Right lobe of liver (tissue), 6 donors: ENCODE measurements at regions not wholly inside any gene's neighbourhood (a gene's known extent, or its start where the extent isn't known, plus 50 kb on each side); places are given as distances from the start of the nearest gene placed in this dataset.

Source experiments
- ATAC-seq, 4 donors: fragments of 200-7000 bp; cut with Tn5 transposase; one replicate each; pipeline ENCODE4 v1.9.1; 2020; ENCODE audit warnings: mild to moderate bottlenecking in 4 of 4, moderate library complexity in 4 of 4
- DNase-seq, 3 donors: peaks; one replicate each; pipeline ENCODE4 v3.0.0-alpha.2; 2020
- H3K27ac ChIP-seq, 3 donors: fragments of 200-600 bp; one replicate each; pipeline ENCODE4 v1.8.0; 2022
- H3K27me3 ChIP-seq, 2 donors: fragments of 200-600 bp; one replicate each; pipeline ENCODE4 v1.8.0; 2022
- H3K36me3 ChIP-seq, 4 donors: fragments of 200-600 bp; sonication (generic) in 1 of 4; one replicate each; pipeline versions ENCODE4 v1.5.1 to v1.8.0; 2017 to 2022; ENCODE audit warnings: control low read depth in 1 of 4
- H3K4me1 ChIP-seq, 4 donors: fragments of 200-600 bp; sonication (generic) in 1 of 4; one replicate each; pipeline versions ENCODE4 v1.5.1 to v1.8.0; 2017 to 2022; ENCODE audit warnings: control low read depth in 1 of 4
- H3K4me3 ChIP-seq, 3 donors: fragments of 200-600 bp; one replicate each; pipeline ENCODE4 v1.8.0; 2022
- H3K9me3 ChIP-seq, 4 donors: fragments of 200-600 bp; sonication (generic) in 1 of 4; one replicate each; pipeline versions ENCODE4 v1.5.1 to v1.8.0; 2017 to 2022; ENCODE audit warnings: control low read depth in 1 of 4
- POLR2A ChIP-seq: fragments of 450-650 bp; IDR thresholded peaks from one replicate; pipeline ENCODE4 v1.6.1; 2017; ENCODE audit warnings: antibody characterized with exemption, mild to moderate bottlenecking
- WGBS: methylation state at CpG from one replicate; pipeline ENCODE4 v1.1.6; 2018; ENCODE audit warnings: low coverage, low lambda C conversion rate; ENCODE audit not compliant: insufficient coverage; ENCODE audit errors: missing lambda C conversion rate; 5-methylcytosine and 5-hydroxymethylcytosine counted together
- intact Hi-C, 2 donors: fragments of 100-400 bp; cut with DNase I; formaldehyde crosslinking; loops; one replicate each; pipeline versions ENCODE4 v1.11.2 to v1.14.1; 2022
- TF ChIP-seq, protein P1 (sequence below), 4 donors: fragments of 200-600 bp in 3 of 4; fragments of 450-650 bp in 1 of 4; IDR thresholded peaks; one replicate each; pipeline versions ENCODE4 v1.5.1 to v1.8.0; 2016 to 2022; ENCODE audit warnings: antibody characterized with exemption in 4 of 4, mild to moderate bottlenecking in 2 of 4
- donor health status: DM: no; HTN: yes; CAD: no.
- donor health status: DM: no; HTN: no; CAD: no.
- donor health status: DM: no; HTN: no; CAD: no.
- donor health status: DM: no; HTN: yes; CAD: no.
- donor health status: DM: no; HTN: yes; CAD: no.

DNA sequence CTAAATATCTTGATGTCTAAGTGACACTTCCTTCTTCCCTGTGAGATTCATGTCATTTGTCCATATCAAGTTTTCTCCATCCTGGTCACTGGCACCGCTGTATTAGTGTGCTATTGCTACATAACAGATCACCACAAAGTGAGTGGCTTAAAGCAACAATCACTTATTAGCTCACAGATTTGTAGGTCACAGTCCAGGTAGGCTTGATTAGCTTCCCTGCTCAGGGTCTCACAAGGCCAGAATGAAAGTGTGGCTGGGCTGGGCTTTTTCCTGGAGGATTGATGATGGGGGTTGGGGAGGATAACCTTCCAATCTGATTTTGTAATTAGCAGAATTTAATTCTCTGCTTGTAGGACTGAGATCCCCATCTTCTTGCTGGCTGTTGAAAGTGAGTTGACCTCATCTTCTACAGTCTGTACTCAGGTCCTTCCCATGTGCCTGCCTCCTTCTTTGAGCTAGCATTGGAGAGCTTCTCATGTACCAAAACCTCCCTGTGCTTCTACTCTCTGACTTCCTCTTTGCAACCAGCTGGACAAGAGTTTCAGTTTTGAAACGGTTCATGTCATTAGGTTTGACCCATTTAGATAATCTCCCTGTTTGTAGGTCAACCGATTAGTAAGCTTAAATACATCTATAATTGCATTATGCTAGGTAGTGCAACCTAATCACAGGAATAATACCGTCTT is 152.4 kb upstream of the MAN1A1 start:
- TF ChIP-seq, protein P1, sequence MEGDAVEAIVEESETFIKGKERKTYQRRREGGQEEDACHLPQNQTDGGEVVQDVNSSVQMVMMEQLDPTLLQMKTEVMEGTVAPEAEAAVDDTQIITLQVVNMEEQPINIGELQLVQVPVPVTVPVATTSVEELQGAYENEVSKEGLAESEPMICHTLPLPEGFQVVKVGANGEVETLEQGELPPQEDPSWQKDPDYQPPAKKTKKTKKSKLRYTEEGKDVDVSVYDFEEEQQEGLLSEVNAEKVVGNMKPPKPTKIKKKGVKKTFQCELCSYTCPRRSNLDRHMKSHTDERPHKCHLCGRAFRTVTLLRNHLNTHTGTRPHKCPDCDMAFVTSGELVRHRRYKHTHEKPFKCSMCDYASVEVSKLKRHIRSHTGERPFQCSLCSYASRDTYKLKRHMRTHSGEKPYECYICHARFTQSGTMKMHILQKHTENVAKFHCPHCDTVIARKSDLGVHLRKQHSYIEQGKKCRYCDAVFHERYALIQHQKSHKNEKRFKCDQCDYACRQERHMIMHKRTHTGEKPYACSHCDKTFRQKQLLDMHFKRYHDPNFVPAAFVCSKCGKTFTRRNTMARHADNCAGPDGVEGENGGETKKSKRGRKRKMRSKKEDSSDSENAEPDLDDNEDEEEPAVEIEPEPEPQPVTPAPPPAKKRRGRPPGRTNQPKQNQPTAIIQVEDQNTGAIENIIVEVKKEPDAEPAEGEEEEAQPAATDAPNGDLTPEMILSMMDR (IDR thresholded peaks at IDR 0.05), result no peak
- no peak for TF ChIP-seq POLR2A
- 13% methylated on average over 3 of the region's 4 CpGs for WGBS
- Histone ChIP-seq H3K9me3 (no peaks in the 10 kb centered on the region), H3K4me1 (peaks cover 0 to 22% (median 3%) of the 10 kb centered on the region in 4 donors), H3K27me3 (no peaks in the 10 kb centered on the region), H3K36me3 (no peaks in the 10 kb centered on the region), H3K27ac (no peak overlapping the region), H3K4me3 (no peak overlapping the region)
- ATAC-seq (peak; percentile 50 to 77 (median 66)), DNase-seq (no peak)
- intact Hi-C loops, result no loop called here

DNA sequence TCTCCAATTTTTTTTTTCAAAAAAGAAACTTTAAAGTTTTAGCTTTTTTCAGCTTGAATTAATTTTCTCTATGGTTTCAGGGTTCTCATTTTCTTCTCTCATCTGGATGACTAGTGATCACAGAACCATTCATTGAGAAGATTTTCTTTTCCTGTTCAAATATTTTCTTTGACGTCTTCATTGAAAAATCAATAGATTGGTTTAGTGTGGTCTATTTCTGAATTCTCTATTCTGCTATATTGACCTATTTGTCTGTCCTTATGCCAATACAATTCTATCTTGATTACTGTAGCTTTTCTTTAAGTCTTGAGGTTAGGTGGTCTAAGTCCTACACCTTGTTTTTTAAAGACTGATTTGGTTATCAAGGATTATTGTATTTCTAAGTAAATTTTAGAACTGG is 150.2 kb upstream of the MAN1A1 start:
- Histone ChIP-seq H3K4me3 (no peak overlapping the region), H3K36me3 (no peaks in the 10 kb centered on the region), H3K9me3 (no peaks in the 10 kb centered on the region), H3K27ac (no peak overlapping the region), H3K4me1 (peaks cover 0 to 22% (median 8%) of the 10 kb centered on the region in 4 donors), H3K27me3 (no peaks in the 10 kb centered on the region)
- TF ChIP-seq POLR2A, result no peak
- TF ChIP-seq, protein P1 (IDR thresholded peaks at IDR 0.05), result no peak
- no peak for DNase-seq
- 29% methylated on average over 1 of the region's 1 CpG for WGBS
- intact Hi-C loops, result no loop called here
- ATAC-seq, result no peak

GRCh38 chr6:119497988-119498727 is 148.6 kb upstream of the MAN1A1 start:
- TF ChIP-seq, protein P1 (IDR thresholded peaks at IDR 0.05), result no peak
- no peak for TF ChIP-seq POLR2A
- WGBS, result 13% methylated on average over 3 of the region's 3 CpGs

DNA sequence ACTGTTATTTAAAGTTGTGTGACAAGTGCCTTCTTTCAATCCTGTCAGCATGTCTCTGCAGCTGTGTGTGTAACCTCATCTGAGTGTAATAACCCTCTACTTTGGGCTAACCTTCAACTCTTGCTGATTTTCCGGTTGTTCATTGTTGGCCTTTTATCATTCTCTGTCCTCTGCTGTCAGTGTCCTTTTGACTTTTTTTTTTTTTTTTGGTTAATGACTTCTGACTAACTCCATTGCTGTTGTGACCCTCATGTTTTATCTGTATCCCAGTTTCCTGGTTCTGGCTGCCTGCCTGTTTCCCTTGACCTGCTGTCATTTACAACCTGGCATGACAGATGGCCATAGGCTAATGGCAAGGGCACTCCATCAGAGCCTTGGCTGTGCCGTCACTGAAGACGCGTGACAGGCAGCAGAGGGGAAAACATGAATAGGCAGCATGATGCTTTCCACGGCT is 145.7 kb upstream of the MAN1A1 start:
- TF ChIP-seq, protein P1 (IDR thresholded peaks at IDR 0.05), result no peak
- no peak for TF ChIP-seq POLR2A
- Histone ChIP-seq H3K9me3 (no peaks in the 10 kb centered on the region), H3K27me3 (no peaks in the 10 kb centered on the region), H3K4me1 (peaks cover 0 to 35% (median 18%) of the 10 kb centered on the region in 4 donors), H3K36me3 (no peaks in the 10 kb centered on the region), H3K4me3 (no peak overlapping the region), H3K27ac (peak overlapping the region in 2 of 3 donors; percentile 2 to 37)
- DNase-seq (peak; percentile 66 to 80 (median 72)), ATAC-seq (peak; percentile 69 to 81 (median 81))
- WGBS, result 12% methylated on average over 5 of the region's 5 CpGs
- intact Hi-C loops, result no loop called here

More at GRCh38 chr6:119497988-119498727, 148.6 kb upstream of the MAN1A1 start:
- Histone ChIP-seq H3K9me3 (no peaks in the 10 kb centered on the region), H3K4me1 (peaks cover 0 to 35% (median 18%) of the 10 kb centered on the region in 4 donors), H3K4me3 (no peak overlapping the region), H3K27me3 (no peaks in the 10 kb centered on the region), H3K36me3 (no peaks in the 10 kb centered on the region), H3K27ac (peak overlapping the region in 1 of 3 donors; percentile 35)
- DNase-seq, result no peak
- intact Hi-C loops, result no loop called here
- peak; percentile 17 to 66 (median 49) for ATAC-seq
